Stomach (tissue), 4 donors: ENCODE measurements at regions not wholly inside any gene's neighbourhood (a gene's known extent, or its start where the extent isn't known, plus 50 kb on each side); places are given as distances from the start of the nearest gene placed in this dataset.

Experiments used
- POLR2A ChIP-seq, 4 donors: fragments of 450-650 bp; IDR thresholded peaks; one replicate each; pipeline ENCODE4 v1.6.1; 2016; ENCODE audit warnings: antibody characterized with exemption in 4 of 4, control low read depth in 2 of 4, mild to moderate bottlenecking in 1 of 4, moderate library complexity in 1 of 4
- POLR2AphosphoS5 ChIP-seq, 3 donors: sonication (generic); formaldehyde crosslinking; IDR thresholded peaks; one replicate each; pipeline ENCODE4 v1.6.1; 2016; ENCODE audit warnings: antibody characterized with exemption in 3 of 3
- TF ChIP-seq, protein P1 (sequence below), 7 experiments: fragments of 450-650 bp in 4 of 7; fragments of 200-600 bp in 3 of 7; sonication (generic) in 3 of 7; IDR thresholded peaks; one replicate each; pipeline ENCODE4 v1.5.1; 2016 to 2019; ENCODE audit warnings: antibody characterized with exemption in 7 of 7, control low read depth in 2 of 7, mild to moderate bottlenecking in 1 of 7

DNA sequence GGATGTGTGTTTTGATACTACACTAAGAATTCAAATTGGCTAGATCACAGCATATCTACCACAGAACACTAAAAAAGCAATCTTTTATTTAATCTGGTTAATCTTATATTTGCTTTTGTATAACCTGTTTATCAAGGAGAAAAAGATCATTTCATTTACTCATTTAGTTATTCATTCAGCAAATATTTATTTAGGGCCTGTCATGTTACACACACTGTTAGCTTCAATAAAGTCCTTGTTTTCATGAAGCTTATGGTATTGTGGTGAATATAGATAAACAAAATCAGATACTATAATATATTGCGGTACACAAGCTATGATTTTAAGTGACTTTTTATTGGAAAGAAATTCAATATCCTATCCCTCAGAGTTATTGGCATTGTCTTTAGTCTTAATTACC, 350.8 kb downstream of the LRFN5 start:
- TF ChIP-seq, protein P1, sequence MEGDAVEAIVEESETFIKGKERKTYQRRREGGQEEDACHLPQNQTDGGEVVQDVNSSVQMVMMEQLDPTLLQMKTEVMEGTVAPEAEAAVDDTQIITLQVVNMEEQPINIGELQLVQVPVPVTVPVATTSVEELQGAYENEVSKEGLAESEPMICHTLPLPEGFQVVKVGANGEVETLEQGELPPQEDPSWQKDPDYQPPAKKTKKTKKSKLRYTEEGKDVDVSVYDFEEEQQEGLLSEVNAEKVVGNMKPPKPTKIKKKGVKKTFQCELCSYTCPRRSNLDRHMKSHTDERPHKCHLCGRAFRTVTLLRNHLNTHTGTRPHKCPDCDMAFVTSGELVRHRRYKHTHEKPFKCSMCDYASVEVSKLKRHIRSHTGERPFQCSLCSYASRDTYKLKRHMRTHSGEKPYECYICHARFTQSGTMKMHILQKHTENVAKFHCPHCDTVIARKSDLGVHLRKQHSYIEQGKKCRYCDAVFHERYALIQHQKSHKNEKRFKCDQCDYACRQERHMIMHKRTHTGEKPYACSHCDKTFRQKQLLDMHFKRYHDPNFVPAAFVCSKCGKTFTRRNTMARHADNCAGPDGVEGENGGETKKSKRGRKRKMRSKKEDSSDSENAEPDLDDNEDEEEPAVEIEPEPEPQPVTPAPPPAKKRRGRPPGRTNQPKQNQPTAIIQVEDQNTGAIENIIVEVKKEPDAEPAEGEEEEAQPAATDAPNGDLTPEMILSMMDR (IDR thresholded peaks at IDR 0.05): no peak
- TF ChIP-seq POLR2A (IDR thresholded peaks at IDR 0.05) (no peak), POLR2AphosphoS5 (IDR thresholded peaks at IDR 0.05) (no peak)
